ENCODE measurements at regions not wholly inside any gene's neighbourhood (a gene's known extent, or its start where the extent isn't known, plus 50 kb on each side); places are given as distances from the start of the nearest gene placed in this dataset.

DNA sequence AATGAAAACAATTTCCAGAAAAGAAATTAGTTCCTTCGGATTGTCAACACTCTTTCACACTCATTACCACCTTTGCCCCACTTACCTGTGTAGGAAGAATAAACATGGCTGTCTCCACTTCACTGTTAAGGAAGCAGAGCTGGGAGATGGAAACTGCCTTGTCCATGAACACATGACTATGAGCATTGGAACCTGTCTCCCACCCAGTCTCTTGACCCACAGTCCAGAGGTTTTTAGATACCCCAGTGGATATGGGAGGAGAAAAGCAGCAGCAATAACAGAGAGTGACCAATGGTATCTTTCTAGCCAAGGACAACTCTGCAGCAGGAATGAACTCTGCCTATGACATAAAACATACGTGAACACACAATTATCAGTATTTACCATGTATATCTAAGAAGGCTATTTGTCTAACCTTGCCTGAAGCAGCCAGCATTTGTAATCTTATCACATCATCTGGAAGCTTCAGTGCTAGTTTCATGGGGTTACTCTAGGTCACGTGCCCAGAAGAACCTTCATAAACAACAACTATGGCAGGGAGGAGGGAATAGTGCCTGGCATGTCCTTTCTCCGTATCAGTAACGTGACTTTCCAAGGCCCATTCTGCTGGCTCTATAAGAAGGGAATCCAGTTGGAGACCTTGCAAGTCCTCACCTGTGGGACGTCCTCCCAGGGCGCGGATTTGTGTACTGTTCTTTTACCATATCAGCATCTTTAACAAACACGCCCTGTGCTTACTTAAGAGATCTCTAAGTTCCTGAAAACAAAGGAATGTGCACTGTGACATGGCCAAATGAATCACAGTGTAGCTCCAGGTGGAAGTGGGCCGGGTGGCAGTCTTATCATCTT is 221.8 kb upstream of the UBL3 start:
- ATAC-seq: no peak
- H3K4me1 ChIP-seq (ENCODE audit: control insufficient read depth, insufficient read depth, low read length): no peaks in the 10 kb centered on the region
- intact Hi-C loops (cut with micrococcal nuclease; ENCODE audit: unreplicated experiment): no loop called here

DNA sequence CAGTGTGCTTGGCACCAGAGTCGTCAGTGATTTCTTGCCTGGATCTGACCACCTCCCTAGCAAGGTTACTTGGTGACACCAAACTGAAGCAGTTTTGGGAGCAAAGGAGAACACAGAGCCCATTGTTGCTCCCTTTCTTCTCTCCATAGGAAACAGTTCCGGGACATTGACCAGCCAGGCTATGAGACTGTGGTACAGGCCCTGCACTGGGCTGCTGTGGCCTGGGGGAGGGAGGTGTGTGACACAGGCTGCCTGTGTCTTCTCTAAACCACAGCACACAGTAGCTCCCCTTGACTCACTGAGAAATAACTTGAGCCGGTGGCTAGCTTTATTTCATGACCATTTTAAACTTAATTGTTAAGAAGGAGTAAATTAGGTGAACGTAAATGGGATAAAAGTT is 214.8 kb upstream of the UBL3 start:
- TF ChIP-seq, protein P1, sequence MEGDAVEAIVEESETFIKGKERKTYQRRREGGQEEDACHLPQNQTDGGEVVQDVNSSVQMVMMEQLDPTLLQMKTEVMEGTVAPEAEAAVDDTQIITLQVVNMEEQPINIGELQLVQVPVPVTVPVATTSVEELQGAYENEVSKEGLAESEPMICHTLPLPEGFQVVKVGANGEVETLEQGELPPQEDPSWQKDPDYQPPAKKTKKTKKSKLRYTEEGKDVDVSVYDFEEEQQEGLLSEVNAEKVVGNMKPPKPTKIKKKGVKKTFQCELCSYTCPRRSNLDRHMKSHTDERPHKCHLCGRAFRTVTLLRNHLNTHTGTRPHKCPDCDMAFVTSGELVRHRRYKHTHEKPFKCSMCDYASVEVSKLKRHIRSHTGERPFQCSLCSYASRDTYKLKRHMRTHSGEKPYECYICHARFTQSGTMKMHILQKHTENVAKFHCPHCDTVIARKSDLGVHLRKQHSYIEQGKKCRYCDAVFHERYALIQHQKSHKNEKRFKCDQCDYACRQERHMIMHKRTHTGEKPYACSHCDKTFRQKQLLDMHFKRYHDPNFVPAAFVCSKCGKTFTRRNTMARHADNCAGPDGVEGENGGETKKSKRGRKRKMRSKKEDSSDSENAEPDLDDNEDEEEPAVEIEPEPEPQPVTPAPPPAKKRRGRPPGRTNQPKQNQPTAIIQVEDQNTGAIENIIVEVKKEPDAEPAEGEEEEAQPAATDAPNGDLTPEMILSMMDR (IDR thresholded peaks at IDR 0.05): no peak
- TF ChIP-seq SIN3A (IDR thresholded peaks at IDR 0.05; ENCODE audit: borderline replicate concordance, insufficient read depth, low read depth, low read length): no peak
- TF ChIP-seq TCF7L2 (IDR thresholded peaks at IDR 0.05; ENCODE audit: low read depth, low read length): no peak
- no peak for TF ChIP-seq POLR2AphosphoS5 (IDR thresholded peaks at IDR 0.05; ENCODE audit: low read depth, low read length)
- TF ChIP-seq, protein P2, sequence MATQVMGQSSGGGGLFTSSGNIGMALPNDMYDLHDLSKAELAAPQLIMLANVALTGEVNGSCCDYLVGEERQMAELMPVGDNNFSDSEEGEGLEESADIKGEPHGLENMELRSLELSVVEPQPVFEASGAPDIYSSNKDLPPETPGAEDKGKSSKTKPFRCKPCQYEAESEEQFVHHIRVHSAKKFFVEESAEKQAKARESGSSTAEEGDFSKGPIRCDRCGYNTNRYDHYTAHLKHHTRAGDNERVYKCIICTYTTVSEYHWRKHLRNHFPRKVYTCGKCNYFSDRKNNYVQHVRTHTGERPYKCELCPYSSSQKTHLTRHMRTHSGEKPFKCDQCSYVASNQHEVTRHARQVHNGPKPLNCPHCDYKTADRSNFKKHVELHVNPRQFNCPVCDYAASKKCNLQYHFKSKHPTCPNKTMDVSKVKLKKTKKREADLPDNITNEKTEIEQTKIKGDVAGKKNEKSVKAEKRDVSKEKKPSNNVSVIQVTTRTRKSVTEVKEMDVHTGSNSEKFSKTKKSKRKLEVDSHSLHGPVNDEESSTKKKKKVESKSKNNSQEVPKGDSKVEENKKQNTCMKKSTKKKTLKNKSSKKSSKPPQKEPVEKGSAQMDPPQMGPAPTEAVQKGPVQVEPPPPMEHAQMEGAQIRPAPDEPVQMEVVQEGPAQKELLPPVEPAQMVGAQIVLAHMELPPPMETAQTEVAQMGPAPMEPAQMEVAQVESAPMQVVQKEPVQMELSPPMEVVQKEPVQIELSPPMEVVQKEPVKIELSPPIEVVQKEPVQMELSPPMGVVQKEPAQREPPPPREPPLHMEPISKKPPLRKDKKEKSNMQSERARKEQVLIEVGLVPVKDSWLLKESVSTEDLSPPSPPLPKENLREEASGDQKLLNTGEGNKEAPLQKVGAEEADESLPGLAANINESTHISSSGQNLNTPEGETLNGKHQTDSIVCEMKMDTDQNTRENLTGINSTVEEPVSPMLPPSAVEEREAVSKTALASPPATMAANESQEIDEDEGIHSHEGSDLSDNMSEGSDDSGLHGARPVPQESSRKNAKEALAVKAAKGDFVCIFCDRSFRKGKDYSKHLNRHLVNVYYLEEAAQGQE (IDR thresholded peaks at IDR 0.05; ENCODE audit: insufficient read depth in 1 of 2, low read depth in 2 of 2, low read length in 1 of 2): no peak
- no peaks in the 10 kb centered on the region for H3K4me1 ChIP-seq (ENCODE audit: control insufficient read depth, insufficient read depth, low read length)
- POLR2A ChIA-PET: no interaction called here
- H3K27ac ChIP-seq (ENCODE audit: low read length): no peak overlapping the region
- no peaks in the 10 kb centered on the region for H3K9me3 ChIP-seq (ENCODE audit: control insufficient read depth, insufficient read depth, low read depth, low read length)
- H3K27me3 ChIP-seq (ENCODE audit: control insufficient read depth, insufficient read depth, low read length): no peaks in the 10 kb centered on the region
- BruUV-seq (replicated peaks): no TSS peak
- no peak overlapping the region for H3K4me3 ChIP-seq (ENCODE audit: low read depth in 2 of 2, low read length in 2 of 2)
- in situ Hi-C loops (cut with HindIII; ENCODE audit: low pct_unique_long_range_greater_than_20kb, low sequenced_read_pairs): no loop called here
- intact Hi-C loops (cut with micrococcal nuclease; ENCODE audit: unreplicated experiment): no loop called here
- CTCF ChIA-PET: no interaction called here
- DNase-seq (ENCODE audit: low read depth, low spot score) (no peak), ATAC-seq (no peak)
- H3K36me3 ChIP-seq (ENCODE audit: control insufficient read depth, insufficient read depth, low read length): no peaks in the 10 kb centered on the region

More for the DNA sequence above, 221.8 kb upstream of the UBL3 start:
- Histone ChIP-seq H3K9me3 (ENCODE audit: control insufficient read depth, insufficient read depth, low read depth, low read length) (no peaks in the 10 kb centered on the region), H3K4me3 (ENCODE audit: low read depth in 2 of 2, low read length in 2 of 2) (no peak overlapping the region), H3K27me3 (ENCODE audit: control insufficient read depth, insufficient read depth, low read length) (no peaks in the 10 kb centered on the region), H3K27ac (ENCODE audit: low read length) (no peak overlapping the region), H3K36me3 (ENCODE audit: control insufficient read depth, insufficient read depth, low read length) (no peaks in the 10 kb centered on the region)
- BruUV-seq (replicated peaks): no TSS peak
- CTCF ChIA-PET: no interaction called here
- DNase-seq (ENCODE audit: low read depth, low spot score): no peak
- POLR2A ChIA-PET: no interaction called here
- TF ChIP-seq SIN3A (IDR thresholded peaks at IDR 0.05; ENCODE audit: borderline replicate concordance, insufficient read depth, low read depth, low read length): no peak
- TF ChIP-seq, protein P2 (IDR thresholded peaks at IDR 0.05; ENCODE audit: insufficient read depth in 1 of 2, low read depth in 2 of 2, low read length in 1 of 2): no peak
- no peak for TF ChIP-seq POLR2AphosphoS5 (IDR thresholded peaks at IDR 0.05; ENCODE audit: low read depth, low read length)
- no peak for TF ChIP-seq TCF7L2 (IDR thresholded peaks at IDR 0.05; ENCODE audit: low read depth, low read length)
- TF ChIP-seq, protein P1 (IDR thresholded peaks at IDR 0.05): no peak
- in situ Hi-C loops (cut with HindIII; ENCODE audit: low pct_unique_long_range_greater_than_20kb, low sequenced_read_pairs): no loop called here
